ENCODE measurements at regions not wholly inside any gene's neighbourhood (a gene's known extent, or its start where the extent isn't known, plus 50 kb on each side); places are given as distances from the start of the nearest gene placed in this dataset.
"Not testable (repeated sequence)": the region's sequence is repeated elsewhere in the genome, so short reads cannot be mapped to it uniquely, and the experiment has no call there.

GRCh38 chr12:64552510-64552909 lies 57.8 kb upstream of the RASSF3 start:
- H3K27ac Mint-ChIP-seq; H3K9me3 Mint-ChIP-seq; H3K36me3 Mint-ChIP-seq; DNase-seq (ENCODE audit: low spot score in 2 of 2); ATAC-seq: not testable (repeated sequence)

- not testable (repeated sequence) for ATAC-seq; DNase-seq (ENCODE audit: low spot score in 2 of 2); H3K36me3 Mint-ChIP-seq; H3K9me3 Mint-ChIP-seq; H3K27ac Mint-ChIP-seq
These were observed 56.6 kb upstream of the RASSF3 start for GRCh38 chr12:64553689-64554088.

- Mint-ChIP-seq H3K36me3 (no peaks in the 10 kb centered on the region), H3K9me3 (no peaks in the 10 kb centered on the region), H3K27ac (no peak overlapping the region)
- DNase-seq (ENCODE audit: low spot score in 2 of 2) (no peak), ATAC-seq (no peak)
These were observed 54.1 kb upstream of the RASSF3 start for GRCh38 chr12:64556231-64556630.

DNA sequence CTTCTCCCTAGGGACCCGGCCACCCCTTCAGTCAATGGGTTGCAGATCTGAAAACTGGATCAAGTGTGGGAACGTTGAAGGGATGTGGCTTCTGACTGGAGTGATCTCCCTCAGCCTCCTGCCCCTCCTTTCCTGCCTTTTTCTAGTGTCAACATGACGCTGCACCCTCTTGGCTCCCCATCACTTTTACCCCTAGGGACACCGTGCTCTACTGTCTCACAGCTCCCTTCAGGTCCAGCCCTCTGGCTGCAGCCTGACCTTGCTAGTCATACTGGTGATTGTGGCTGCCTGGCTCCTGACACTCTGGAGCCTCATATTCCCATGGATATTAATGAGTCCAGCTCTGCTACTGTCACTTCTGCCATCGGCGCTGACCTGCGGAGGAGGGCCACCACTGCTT lies 51.5 kb upstream of the RASSF3 start:
- no peaks in the 10 kb centered on the region for H3K9me3 Mint-ChIP-seq
- ATAC-seq: no peak
- no peak overlapping the region for H3K27ac Mint-ChIP-seq
- no peaks in the 10 kb centered on the region for H3K36me3 Mint-ChIP-seq
- no peak for DNase-seq (ENCODE audit: low spot score in 2 of 2)

DNA sequence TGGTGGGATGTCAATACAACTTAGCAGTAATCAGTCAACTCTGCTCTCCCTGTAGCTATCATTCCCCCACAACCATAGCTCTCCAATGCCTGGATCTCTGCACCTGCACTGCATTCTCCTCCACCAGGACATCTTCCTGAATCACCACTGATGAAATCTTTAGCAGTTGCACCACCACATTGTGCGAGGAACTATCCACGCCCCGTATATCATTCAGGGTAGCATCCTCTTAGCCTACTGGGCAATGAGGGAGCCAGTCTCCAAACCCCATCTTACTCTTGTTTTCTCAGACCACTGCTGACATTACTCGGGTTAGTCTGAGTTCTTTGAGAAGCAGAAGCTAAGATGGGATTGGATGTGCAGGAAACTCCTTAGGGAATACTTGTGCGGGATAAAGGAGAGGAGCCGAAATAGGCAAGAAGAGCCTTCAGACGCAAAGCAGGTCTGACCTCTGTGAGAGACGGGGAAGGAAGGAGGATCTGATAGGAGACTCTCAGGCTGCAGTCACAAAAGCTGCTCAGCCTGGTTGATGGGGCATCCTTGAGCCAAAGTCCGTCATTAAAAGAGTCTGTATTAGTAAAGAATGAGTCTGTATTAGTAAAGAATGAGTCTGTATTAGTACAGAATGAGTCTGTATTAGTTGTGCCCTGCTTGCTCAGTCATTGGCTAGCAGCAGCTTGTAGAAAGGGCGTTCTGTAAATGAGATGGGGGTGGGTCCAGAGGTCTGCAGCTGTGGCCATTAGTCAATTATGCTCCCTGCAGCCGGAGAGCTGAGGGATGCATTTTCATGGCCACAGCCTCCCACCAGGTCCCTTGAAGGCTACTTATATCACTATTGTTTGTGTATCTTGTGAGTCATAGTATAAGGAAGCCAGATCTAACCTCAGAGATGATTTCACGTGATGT lies 49.6 kb upstream of the RASSF3 start:
- H3K36me3 Mint-ChIP-seq: no peaks in the 10 kb centered on the region
- H3K27ac Mint-ChIP-seq: no peak overlapping the region
- DNase-seq (ENCODE audit: low spot score in 2 of 2) (no peak), ATAC-seq (peak; percentile 28 to 41)
- H3K9me3 Mint-ChIP-seq: no peaks in the 10 kb centered on the region
